ENCODE measurements at regions not wholly inside any gene's neighbourhood (a gene's known extent, or its start where the extent isn't known, plus 50 kb on each side); places are given as distances from the start of the nearest gene placed in this dataset.

DNA sequence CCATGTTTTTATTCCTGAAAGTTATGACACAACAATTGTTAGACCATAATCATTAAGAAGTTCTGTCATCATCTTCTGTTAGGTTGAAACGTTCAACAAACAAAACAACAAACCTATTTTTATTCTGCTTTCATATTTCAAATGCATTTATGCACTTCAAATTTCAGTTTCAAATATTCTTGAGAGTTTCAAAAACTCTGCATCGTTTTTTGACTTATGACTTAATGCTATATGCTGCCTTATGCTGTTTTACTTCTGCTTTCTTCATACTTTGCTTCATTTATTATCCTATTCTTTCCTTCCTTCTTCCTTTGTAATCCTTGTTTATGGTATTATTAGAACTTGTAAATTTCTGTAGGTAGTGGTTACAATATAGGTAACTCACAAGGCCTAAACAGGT is 95.0 kb downstream of the PCSK1 start:
- TF ChIP-seq, protein P1, sequence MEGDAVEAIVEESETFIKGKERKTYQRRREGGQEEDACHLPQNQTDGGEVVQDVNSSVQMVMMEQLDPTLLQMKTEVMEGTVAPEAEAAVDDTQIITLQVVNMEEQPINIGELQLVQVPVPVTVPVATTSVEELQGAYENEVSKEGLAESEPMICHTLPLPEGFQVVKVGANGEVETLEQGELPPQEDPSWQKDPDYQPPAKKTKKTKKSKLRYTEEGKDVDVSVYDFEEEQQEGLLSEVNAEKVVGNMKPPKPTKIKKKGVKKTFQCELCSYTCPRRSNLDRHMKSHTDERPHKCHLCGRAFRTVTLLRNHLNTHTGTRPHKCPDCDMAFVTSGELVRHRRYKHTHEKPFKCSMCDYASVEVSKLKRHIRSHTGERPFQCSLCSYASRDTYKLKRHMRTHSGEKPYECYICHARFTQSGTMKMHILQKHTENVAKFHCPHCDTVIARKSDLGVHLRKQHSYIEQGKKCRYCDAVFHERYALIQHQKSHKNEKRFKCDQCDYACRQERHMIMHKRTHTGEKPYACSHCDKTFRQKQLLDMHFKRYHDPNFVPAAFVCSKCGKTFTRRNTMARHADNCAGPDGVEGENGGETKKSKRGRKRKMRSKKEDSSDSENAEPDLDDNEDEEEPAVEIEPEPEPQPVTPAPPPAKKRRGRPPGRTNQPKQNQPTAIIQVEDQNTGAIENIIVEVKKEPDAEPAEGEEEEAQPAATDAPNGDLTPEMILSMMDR (IDR thresholded peaks at IDR 0.05): no peak
- TF ChIP-seq POLR2AphosphoS5 (IDR thresholded peaks at IDR 0.05; ENCODE audit: low read depth, low read length): no peak
- TF ChIP-seq, protein P2, sequence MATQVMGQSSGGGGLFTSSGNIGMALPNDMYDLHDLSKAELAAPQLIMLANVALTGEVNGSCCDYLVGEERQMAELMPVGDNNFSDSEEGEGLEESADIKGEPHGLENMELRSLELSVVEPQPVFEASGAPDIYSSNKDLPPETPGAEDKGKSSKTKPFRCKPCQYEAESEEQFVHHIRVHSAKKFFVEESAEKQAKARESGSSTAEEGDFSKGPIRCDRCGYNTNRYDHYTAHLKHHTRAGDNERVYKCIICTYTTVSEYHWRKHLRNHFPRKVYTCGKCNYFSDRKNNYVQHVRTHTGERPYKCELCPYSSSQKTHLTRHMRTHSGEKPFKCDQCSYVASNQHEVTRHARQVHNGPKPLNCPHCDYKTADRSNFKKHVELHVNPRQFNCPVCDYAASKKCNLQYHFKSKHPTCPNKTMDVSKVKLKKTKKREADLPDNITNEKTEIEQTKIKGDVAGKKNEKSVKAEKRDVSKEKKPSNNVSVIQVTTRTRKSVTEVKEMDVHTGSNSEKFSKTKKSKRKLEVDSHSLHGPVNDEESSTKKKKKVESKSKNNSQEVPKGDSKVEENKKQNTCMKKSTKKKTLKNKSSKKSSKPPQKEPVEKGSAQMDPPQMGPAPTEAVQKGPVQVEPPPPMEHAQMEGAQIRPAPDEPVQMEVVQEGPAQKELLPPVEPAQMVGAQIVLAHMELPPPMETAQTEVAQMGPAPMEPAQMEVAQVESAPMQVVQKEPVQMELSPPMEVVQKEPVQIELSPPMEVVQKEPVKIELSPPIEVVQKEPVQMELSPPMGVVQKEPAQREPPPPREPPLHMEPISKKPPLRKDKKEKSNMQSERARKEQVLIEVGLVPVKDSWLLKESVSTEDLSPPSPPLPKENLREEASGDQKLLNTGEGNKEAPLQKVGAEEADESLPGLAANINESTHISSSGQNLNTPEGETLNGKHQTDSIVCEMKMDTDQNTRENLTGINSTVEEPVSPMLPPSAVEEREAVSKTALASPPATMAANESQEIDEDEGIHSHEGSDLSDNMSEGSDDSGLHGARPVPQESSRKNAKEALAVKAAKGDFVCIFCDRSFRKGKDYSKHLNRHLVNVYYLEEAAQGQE (IDR thresholded peaks at IDR 0.05; ENCODE audit: insufficient read depth in 1 of 2, low read depth in 2 of 2, low read length in 1 of 2): no peak
- no peak for TF ChIP-seq TCF7L2 (IDR thresholded peaks at IDR 0.05; ENCODE audit: low read depth, low read length)
